Stimulated activated CD4-positive, alpha-beta T cell treated with anti-CD3 and anti-CD28 coated beads, TNF-alpha, amount 100 ng/mL, for 1 hour (primary cell): ENCODE measurements at regions not wholly inside any gene's neighbourhood (a gene's known extent, or its start where the extent isn't known, plus 50 kb on each side); places are given as distances from the start of the nearest gene placed in this dataset.

Source experiments
- DNase-seq, 3 donors: peaks; one replicate each; pipeline ENCODE4 v3.0.0-alpha.2; 2020; ENCODE audit warnings: low read depth in 3 of 3, low spot score in 1 of 3

- no peak for DNase-seq
Observed at GRCh38 chr5:168227973-168228615, 63.4 kb upstream of the WWC1 start.

DNA sequence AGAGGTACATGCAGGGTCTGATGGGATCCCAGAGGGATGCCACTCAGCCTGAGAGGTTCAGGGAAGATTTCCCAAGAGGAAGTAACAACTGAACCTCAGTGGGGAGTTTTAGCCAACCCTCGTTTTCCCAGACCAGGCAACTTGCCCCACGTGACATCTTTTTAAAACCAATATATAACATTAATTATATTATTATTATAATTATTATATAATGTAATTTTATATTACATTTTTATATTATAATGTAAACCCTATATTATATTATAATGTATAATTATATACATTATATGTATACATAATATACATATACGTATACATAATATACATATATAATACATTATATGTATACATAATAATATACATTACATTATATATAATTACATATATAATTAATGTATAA lies 62.8 kb upstream of the WWC1 start:
- DNase-seq, result no peak

GRCh38 chr5:168234133-168234532 lies 57.3 kb upstream of the WWC1 start:
- DNase-seq, result no peak

- no peak for DNase-seq
Observed at GRCh38 chr5:168238463-168238862, 53.0 kb upstream of the WWC1 start.

DNA sequence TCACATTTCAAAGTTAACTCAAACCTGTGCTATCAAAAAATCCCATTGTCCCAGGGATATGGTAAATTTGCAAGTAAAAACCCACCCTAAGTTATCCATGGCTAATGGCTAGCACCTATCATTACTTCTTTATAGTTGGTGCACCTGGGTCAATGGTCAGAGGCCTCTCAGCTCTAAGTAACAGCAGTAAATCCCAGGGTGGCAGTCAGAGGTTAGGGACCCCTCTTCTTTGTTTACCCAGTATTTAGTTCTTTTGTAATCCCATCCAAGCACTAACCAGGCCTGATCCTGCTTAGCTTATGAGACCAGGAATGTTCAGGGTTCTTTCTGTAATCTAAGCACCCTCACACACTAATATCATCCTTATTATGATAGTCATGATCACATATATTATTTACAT lies 52.1 kb upstream of the WWC1 start:
- no peak for DNase-seq
